22Rv1 (cell line): ENCODE measurements at regions not wholly inside any gene's neighbourhood (a gene's known extent, or its start where the extent isn't known, plus 50 kb on each side); places are given as distances from the start of the nearest gene placed in this dataset.

Experiments
- ZFX ChIP-seq: fragments of 450-650 bp; IDR thresholded peaks from 2 replicates; pipeline ENCODE4 v1.6.1; 2017; ENCODE audit warnings: antibody characterized with exemption, borderline replicate concordance
- TF ChIP-seq, protein P1 (sequence below): fragments of 450-650 bp; IDR thresholded peaks from 2 replicates; pipeline ENCODE4 v1.5.1; 2017; ENCODE audit warnings: mild to moderate bottlenecking

DNA sequence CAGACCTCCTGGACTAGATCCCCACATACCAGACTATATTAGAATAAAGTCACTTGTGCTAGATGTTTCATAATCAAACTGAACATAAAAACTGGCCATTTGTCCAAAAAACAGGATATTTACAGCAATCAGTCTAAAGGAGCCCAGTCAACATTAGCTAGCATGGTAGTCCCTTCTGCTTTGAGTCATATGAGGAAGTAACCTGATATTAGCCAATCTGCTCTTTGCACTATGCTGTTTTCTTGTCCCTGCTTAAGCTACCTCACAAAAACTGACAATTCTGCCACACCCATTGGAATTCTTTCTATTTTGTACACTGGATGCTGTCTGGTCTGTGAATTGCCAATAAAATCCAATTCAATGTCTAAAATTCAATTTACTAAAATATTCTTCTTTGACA, 1824.2 kb downstream of the OLFM4 start:
- TF ChIP-seq, protein P1, sequence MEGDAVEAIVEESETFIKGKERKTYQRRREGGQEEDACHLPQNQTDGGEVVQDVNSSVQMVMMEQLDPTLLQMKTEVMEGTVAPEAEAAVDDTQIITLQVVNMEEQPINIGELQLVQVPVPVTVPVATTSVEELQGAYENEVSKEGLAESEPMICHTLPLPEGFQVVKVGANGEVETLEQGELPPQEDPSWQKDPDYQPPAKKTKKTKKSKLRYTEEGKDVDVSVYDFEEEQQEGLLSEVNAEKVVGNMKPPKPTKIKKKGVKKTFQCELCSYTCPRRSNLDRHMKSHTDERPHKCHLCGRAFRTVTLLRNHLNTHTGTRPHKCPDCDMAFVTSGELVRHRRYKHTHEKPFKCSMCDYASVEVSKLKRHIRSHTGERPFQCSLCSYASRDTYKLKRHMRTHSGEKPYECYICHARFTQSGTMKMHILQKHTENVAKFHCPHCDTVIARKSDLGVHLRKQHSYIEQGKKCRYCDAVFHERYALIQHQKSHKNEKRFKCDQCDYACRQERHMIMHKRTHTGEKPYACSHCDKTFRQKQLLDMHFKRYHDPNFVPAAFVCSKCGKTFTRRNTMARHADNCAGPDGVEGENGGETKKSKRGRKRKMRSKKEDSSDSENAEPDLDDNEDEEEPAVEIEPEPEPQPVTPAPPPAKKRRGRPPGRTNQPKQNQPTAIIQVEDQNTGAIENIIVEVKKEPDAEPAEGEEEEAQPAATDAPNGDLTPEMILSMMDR, result no peak
- no peak for TF ChIP-seq ZFX
